ENCODE measurements at regions not wholly inside any gene's neighbourhood (a gene's known extent, or its start where the extent isn't known, plus 50 kb on each side); places are given as distances from the start of the nearest gene placed in this dataset.

- Histone ChIP-seq H3K27ac (ENCODE audit: low read depth, low read length, poor library complexity, severe bottlenecking) (no peak overlapping the region), H3K4me1 (ENCODE audit: insufficient read depth, low read length, poor library complexity, severe bottlenecking) (no peaks in the 10 kb centered on the region), H3K9me3 (ENCODE audit: low read length) (no peaks in the 10 kb centered on the region), H4K20me1 (ENCODE audit: insufficient read depth, low read length) (no peaks in the 10 kb centered on the region), H3K36me3 (ENCODE audit: insufficient read depth, low read length) (no peaks in the 10 kb centered on the region), H3K4me3 (ENCODE audit: low read depth, low read length, poor library complexity, severe bottlenecking) (no peak overlapping the region), H2AFZ (ENCODE audit: low read length) (no peak overlapping the region), H3K4me2 (ENCODE audit: low read length) (no peak overlapping the region), H3K79me2 (ENCODE audit: insufficient read depth, low read depth, low read length) (no peaks in the 10 kb centered on the region), H3K9me2 (ENCODE audit: insufficient read depth, low read length) (no peaks in the 10 kb centered on the region)
- ChIA-PET POLR2A (interaction anchor here (0.9 to 1.2 kb wide), 2 partner anchors 19 to 226 kb away, joined by 3 read pairs; no protein-coding TSS in a partner anchor), CTCF (ENCODE audit: unreplicated experiment) (no interaction called here)
- TF ChIP-seq, protein P1, sequence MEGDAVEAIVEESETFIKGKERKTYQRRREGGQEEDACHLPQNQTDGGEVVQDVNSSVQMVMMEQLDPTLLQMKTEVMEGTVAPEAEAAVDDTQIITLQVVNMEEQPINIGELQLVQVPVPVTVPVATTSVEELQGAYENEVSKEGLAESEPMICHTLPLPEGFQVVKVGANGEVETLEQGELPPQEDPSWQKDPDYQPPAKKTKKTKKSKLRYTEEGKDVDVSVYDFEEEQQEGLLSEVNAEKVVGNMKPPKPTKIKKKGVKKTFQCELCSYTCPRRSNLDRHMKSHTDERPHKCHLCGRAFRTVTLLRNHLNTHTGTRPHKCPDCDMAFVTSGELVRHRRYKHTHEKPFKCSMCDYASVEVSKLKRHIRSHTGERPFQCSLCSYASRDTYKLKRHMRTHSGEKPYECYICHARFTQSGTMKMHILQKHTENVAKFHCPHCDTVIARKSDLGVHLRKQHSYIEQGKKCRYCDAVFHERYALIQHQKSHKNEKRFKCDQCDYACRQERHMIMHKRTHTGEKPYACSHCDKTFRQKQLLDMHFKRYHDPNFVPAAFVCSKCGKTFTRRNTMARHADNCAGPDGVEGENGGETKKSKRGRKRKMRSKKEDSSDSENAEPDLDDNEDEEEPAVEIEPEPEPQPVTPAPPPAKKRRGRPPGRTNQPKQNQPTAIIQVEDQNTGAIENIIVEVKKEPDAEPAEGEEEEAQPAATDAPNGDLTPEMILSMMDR (conservative IDR thresholded peaks at IDR 0.05; ENCODE audit: low read length) = no peak
- no peak for TF ChIP-seq EZH2phosphoT487 (IDR thresholded peaks at IDR 0.05; ENCODE audit: borderline replicate concordance, low read depth, low read length)
- no peak for DNase-seq (ENCODE audit: low spot score)
- BruUV-seq (replicated peaks) = no TSS peak
- intact Hi-C loops (cut with micrococcal nuclease; ENCODE audit: unreplicated experiment) = no loop called here
Measured at GRCh38 chr11:79623375-79623774, 182.5 kb upstream of the TENM4 start.

- Histone ChIP-seq H3K4me3 (ENCODE audit: low read depth, low read length, poor library complexity, severe bottlenecking) (no peak overlapping the region), H3K79me2 (ENCODE audit: insufficient read depth, low read depth, low read length) (no peaks in the 10 kb centered on the region), H3K4me2 (ENCODE audit: low read length) (no peak overlapping the region), H3K36me3 (ENCODE audit: insufficient read depth, low read length) (no peaks in the 10 kb centered on the region), H4K20me1 (ENCODE audit: insufficient read depth, low read length) (no peaks in the 10 kb centered on the region), H3K4me1 (ENCODE audit: insufficient read depth, low read length, poor library complexity, severe bottlenecking) (no peaks in the 10 kb centered on the region), H3K9me3 (ENCODE audit: low read length) (no peaks in the 10 kb centered on the region), H2AFZ (ENCODE audit: low read length) (no peak overlapping the region), H3K27ac (ENCODE audit: low read depth, low read length, poor library complexity, severe bottlenecking) (no peak overlapping the region), H3K9me2 (ENCODE audit: insufficient read depth, low read length) (no peaks in the 10 kb centered on the region)
- ChIA-PET CTCF (ENCODE audit: unreplicated experiment) (no interaction called here), POLR2A (no interaction called here)
- no TSS peak for BruUV-seq (replicated peaks)
- no peak for DNase-seq (ENCODE audit: low spot score)
- intact Hi-C loops (cut with micrococcal nuclease; ENCODE audit: unreplicated experiment) = no loop called here
- TF ChIP-seq EZH2phosphoT487 (IDR thresholded peaks at IDR 0.05; ENCODE audit: borderline replicate concordance, low read depth, low read length) = no peak
- TF ChIP-seq, protein P1 (conservative IDR thresholded peaks at IDR 0.05; ENCODE audit: low read length) = no peak
Measured at GRCh38 chr11:79617561-79617960, 176.7 kb upstream of the TENM4 start.

DNA sequence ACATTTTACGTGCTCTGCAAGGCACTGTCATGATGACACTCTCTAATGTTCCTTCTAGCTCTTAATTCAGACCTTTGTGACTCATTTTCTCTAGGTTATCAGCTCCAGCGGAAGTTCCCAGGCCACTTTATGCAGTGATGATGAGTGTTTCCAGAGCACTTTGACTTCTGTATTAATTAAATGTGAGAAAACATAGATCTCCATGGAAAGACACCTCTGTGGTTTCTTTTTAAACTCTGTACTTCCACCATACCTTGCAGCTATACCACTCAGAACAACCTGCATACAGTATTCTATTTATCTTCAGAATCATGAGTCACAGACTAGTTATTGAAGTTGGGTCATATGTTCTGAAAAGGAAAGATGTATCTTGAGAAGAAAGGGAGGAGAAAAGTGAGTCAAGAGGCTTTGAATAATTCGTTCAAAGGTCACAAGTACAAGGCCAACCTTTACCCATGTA, 175.6 kb upstream of the TENM4 start:
- Histone ChIP-seq H3K27ac (ENCODE audit: low read depth, low read length, poor library complexity, severe bottlenecking) (no peak overlapping the region), H3K79me2 (ENCODE audit: insufficient read depth, low read depth, low read length) (no peaks in the 10 kb centered on the region), H4K20me1 (ENCODE audit: insufficient read depth, low read length) (no peaks in the 10 kb centered on the region), H3K4me1 (ENCODE audit: insufficient read depth, low read length, poor library complexity, severe bottlenecking) (no peaks in the 10 kb centered on the region), H3K4me2 (ENCODE audit: low read length) (no peak overlapping the region), H3K9me3 (ENCODE audit: low read length) (no peaks in the 10 kb centered on the region), H3K36me3 (ENCODE audit: insufficient read depth, low read length) (no peaks in the 10 kb centered on the region), H3K4me3 (ENCODE audit: low read depth, low read length, poor library complexity, severe bottlenecking) (no peak overlapping the region), H2AFZ (ENCODE audit: low read length) (no peak overlapping the region), H3K9me2 (ENCODE audit: insufficient read depth, low read length) (no peaks in the 10 kb centered on the region)
- intact Hi-C loops (cut with micrococcal nuclease; ENCODE audit: unreplicated experiment) = no loop called here
- DNase-seq (ENCODE audit: low spot score) = no peak
- CTCF ChIA-PET (ENCODE audit: unreplicated experiment) = no interaction called here
- BruUV-seq (replicated peaks) = no TSS peak
- POLR2A ChIA-PET = no interaction called here
- TF ChIP-seq, protein P1 (conservative IDR thresholded peaks at IDR 0.05; ENCODE audit: low read length) = no peak
- no peak for TF ChIP-seq EZH2phosphoT487 (IDR thresholded peaks at IDR 0.05; ENCODE audit: borderline replicate concordance, low read depth, low read length)
